Lung (tissue), 11 donors: ENCODE measurements at regions not wholly inside any gene's neighbourhood (a gene's known extent, or its start where the extent isn't known, plus 50 kb on each side); places are given as distances from the start of the nearest gene placed in this dataset.

Experiments used
- ATAC-seq: fragments of 200-7000 bp; cut with Tn5 transposase; one replicate; pipeline ENCODE4 v1.9.1; 2020; ENCODE audit warnings: moderate number of reproducible peaks; ENCODE audit not compliant: insufficient read depth, low FRiP score
- DNase-seq, 3 donors: peaks; one replicate each; pipeline ENCODE4 v3.0.0-alpha.2; 2013 to 2017
- H3K27ac ChIP-seq, 2 donors: one replicate each; pipeline ENCODE4 v1.5.1; 2013; ENCODE audit warnings: mild to moderate bottlenecking in 2 of 2, moderate library complexity in 2 of 2, control low read depth in 1 of 2, inconsistent platforms in 1 of 2, low read depth in 1 of 2, low read length in 1 of 2
- H3K27me3 ChIP-seq, 3 donors: one replicate each; pipeline ENCODE4 v1.5.1; 2013; ENCODE audit warnings: low read length in 2 of 3; ENCODE audit not compliant: control insufficient read depth in 3 of 3, insufficient read depth in 3 of 3
- H3K36me3 ChIP-seq, 4 donors: one replicate each; pipeline ENCODE4 v1.5.1; 2013; ENCODE audit warnings: low read length in 4 of 4, mild to moderate bottlenecking in 1 of 4, moderate library complexity in 1 of 4; ENCODE audit not compliant: control insufficient read depth in 4 of 4, insufficient read depth in 4 of 4
- H3K4me1 ChIP-seq, 5 donors: one replicate each; pipeline ENCODE4 v1.5.1; 2013; ENCODE audit warnings: low read length in 5 of 5, mild to moderate bottlenecking in 2 of 5, moderate library complexity in 1 of 5; ENCODE audit not compliant: control insufficient read depth in 5 of 5, insufficient read depth in 5 of 5
- H3K4me3 ChIP-seq: one replicate; pipeline ENCODE4 v1.5.1; 2013; ENCODE audit warnings: mild to moderate bottlenecking, control low read depth, moderate library complexity
- H3K9ac ChIP-seq, 2 donors: one replicate each; pipeline ENCODE4 v1.5.1; 2013; ENCODE audit warnings: low read length in 2 of 2, control low read depth in 1 of 2; ENCODE audit not compliant: insufficient read depth in 1 of 2
- H3K9me3 ChIP-seq, 4 donors: one replicate each; pipeline ENCODE4 v1.5.1; 2013; ENCODE audit warnings: low read length in 3 of 4, mild to moderate bottlenecking in 1 of 4, moderate library complexity in 1 of 4; ENCODE audit not compliant: control insufficient read depth in 4 of 4, insufficient read depth in 3 of 4
- CTCF ChIP-seq: IDR thresholded peaks from 2 replicates; pipeline ENCODE4 v1.5.1; 2012; ENCODE audit warnings: mild to moderate bottlenecking; ENCODE audit errors: control extremely low read depth, extremely low read depth
- WGBS, 2 donors: extraction: QIAGEN DNeasy Blood & Tissue Kit; methylation state at CpG; one replicate each; pipeline ENCODE4 v1.1.7; 2013; 5-methylcytosine and 5-hydroxymethylcytosine counted together
- donor health status: control.
- donor health status: control.
- donor health status: Bipolar disorder and iron deficiency.
- donor health status: healthy.
- donor health status: DM: yes; HTN: yes; CAD: no.

DNA sequence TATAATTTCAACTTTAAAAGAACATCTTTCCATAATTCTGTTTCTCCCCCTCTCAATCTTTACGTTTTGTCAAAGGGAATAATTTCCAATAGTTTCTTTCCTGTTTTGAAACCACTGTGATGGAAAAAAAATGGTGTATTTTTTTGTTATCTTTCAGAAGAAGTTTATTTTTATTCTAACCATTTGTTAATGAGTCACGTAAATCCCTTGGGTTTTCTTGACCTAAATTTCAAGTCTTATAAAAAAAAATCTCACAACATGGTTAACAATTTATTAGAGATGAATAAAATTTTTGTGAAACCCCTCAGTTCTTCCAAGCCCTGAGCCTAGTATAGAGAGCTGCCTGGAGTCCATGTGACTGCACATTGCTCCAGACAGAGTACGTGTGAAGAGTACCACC lies 106.1 kb upstream of the FBXL17 start:
- Histone ChIP-seq H3K36me3 (no peaks in the 10 kb centered on the region), H3K9me3 (no peaks in the 10 kb centered on the region), H3K4me3 (no peak overlapping the region), H3K9ac (no peak overlapping the region), H3K27ac (no peak overlapping the region), H3K4me1 (no peaks in the 10 kb centered on the region), H3K27me3 (no peaks in the 10 kb centered on the region)
- TF ChIP-seq CTCF: no peak
- DNase-seq (no peak), ATAC-seq (no peak)
- WGBS, 2 donors: 75 to 84% methylated on average over 3 of the region's 3 CpGs

- WGBS, 2 donors: 80 to 90% methylated on average over 3 of the region's 3 CpGs
- no peak overlapping the region for H3K9ac ChIP-seq
Observed at GRCh38 chr5:108484035-108484434, 102.1 kb upstream of the FBXL17 start.

DNA sequence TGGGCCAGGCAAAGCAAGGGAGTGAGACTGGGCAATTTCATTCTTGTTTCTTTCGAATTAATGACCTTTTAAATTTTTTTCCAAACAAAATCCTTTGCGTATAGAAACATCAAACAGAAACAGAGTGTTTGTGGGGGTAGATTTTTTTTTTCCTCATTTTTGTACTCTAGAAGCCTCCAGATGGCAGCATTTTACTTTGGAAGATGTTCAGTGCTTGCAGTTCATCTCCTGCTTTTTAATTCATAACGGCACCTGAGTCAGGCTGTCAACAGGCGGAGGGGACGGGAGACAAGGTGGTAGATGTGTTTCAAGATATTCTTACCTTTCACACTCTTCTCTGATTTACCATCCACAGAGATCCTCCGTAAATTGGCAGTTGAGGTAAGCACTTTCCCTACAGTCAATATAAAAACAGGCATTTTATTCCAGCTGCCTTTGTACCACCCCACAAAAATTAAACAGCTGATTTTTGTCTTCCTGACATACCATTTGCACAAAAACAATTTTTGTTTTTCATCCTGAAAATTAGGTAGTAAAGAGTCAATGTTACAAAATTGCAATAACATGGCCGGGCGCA lies 99.5 kb upstream of the FBXL17 start:
- no peaks in the 10 kb centered on the region for H3K27me3 ChIP-seq
- no peaks in the 10 kb centered on the region for H3K36me3 ChIP-seq
- peak; percentile 2 for TF ChIP-seq CTCF
- peaks cover 0 to 3% (median 0%) of the 10 kb centered on the region in 5 donors for H3K4me1 ChIP-seq
- ATAC-seq: no peak
- DNase-seq: peak in 2 of 3 donors; percentile 42 to 58
- H3K9me3 ChIP-seq: no peaks in the 10 kb centered on the region
- H3K9ac ChIP-seq: no peak overlapping the region
- no peak overlapping the region for H3K4me3 ChIP-seq
- 45 to 50% methylated on average over 8 of the region's 8 CpGs for WGBS, 2 donors
- no peak overlapping the region for H3K27ac ChIP-seq

More at GRCh38 chr5:108484035-108484434, 102.1 kb upstream of the FBXL17 start:
- Histone ChIP-seq H3K27ac (no peak overlapping the region), H3K4me1 (peaks cover 0 to 3% (median 0%) of the 10 kb centered on the region in 5 donors), H3K9me3 (no peaks in the 10 kb centered on the region), H3K27me3 (no peaks in the 10 kb centered on the region), H3K36me3 (no peaks in the 10 kb centered on the region), H3K4me3 (no peak overlapping the region)
- ATAC-seq (no peak), DNase-seq (no peak)
- no peak for TF ChIP-seq CTCF

GRCh38 chr5:108472237-108472636 lies 90.3 kb upstream of the FBXL17 start:
- Histone ChIP-seq H3K27ac (no peak overlapping the region), H3K9ac (no peak overlapping the region), H3K4me3 (no peak overlapping the region), H3K9me3 (peaks cover 0 to 2% (median 0%) of the 10 kb centered on the region in 4 donors), H3K27me3 (no peaks in the 10 kb centered on the region), H3K4me1 (no peaks in the 10 kb centered on the region), H3K36me3 (no peaks in the 10 kb centered on the region)
- DNase-seq (no peak), ATAC-seq (no peak)
- no peak for TF ChIP-seq CTCF
- WGBS, 2 donors: 81 to 86% methylated on average over 3 of the region's 3 CpGs
